Endodermal cell (in vitro differentiated cells): ENCODE measurements at regions not wholly inside any gene's neighbourhood (a gene's known extent, or its start where the extent isn't known, plus 50 kb on each side); places are given as distances from the start of the nearest gene placed in this dataset.

Source experiments
- DNase-seq: peaks from one replicate; pipeline ENCODE4 v3.0.0-alpha.2; 2017
- H3K27ac ChIP-seq: 2 replicates; pipeline ENCODE4 v1.5.1; 2013; ENCODE audit warnings: mild to moderate bottlenecking, low read depth, low read length, moderate library complexity
- H3K27me3 ChIP-seq: 2 replicates; pipeline ENCODE4 v1.6.1; 2013; ENCODE audit warnings: mild to moderate bottlenecking, low read length, moderate library complexity; ENCODE audit not compliant: insufficient read depth, control insufficient read depth, poor library complexity, severe bottlenecking
- H3K36me3 ChIP-seq: 2 replicates; pipeline ENCODE4 v1.7.0; 2013; ENCODE audit warnings: mild to moderate bottlenecking, low read length, moderate library complexity; ENCODE audit not compliant: control insufficient read depth, insufficient read depth
- H3K4me1 ChIP-seq: one replicate; pipeline ENCODE4 v1.7.0; 2013; ENCODE audit warnings: low read length; ENCODE audit not compliant: control insufficient read depth, insufficient read depth
- H3K4me3 ChIP-seq: 2 replicates; pipeline ENCODE4 v1.5.1; 2013; ENCODE audit warnings: mild to moderate bottlenecking, low read length, moderate library complexity
- H3K9ac ChIP-seq: 2 replicates; pipeline ENCODE4 v1.6.1; 2013; ENCODE audit warnings: mild to moderate bottlenecking, low read length, moderate library complexity; ENCODE audit not compliant: poor library complexity, severe bottlenecking; ENCODE audit errors: extremely low read depth
- H3K9me3 ChIP-seq: 2 replicates; pipeline ENCODE4 v1.6.1; 2013; ENCODE audit warnings: mild to moderate bottlenecking, low read length, moderate library complexity; ENCODE audit not compliant: control insufficient read depth
- H3K27ac Mint-ChIP-seq: 2 replicates; pipeline ENCODE4 v1.8.0; 2020; ENCODE audit warnings: mixed read lengths
- H3K27me3 Mint-ChIP-seq: 2 replicates; pipeline ENCODE4 v1.8.0; 2021; ENCODE audit warnings: mild to moderate bottlenecking, mixed read lengths; ENCODE audit not compliant: insufficient read depth
- H3K36me3 Mint-ChIP-seq: 2 replicates; pipeline ENCODE4 v1.8.0; 2020; ENCODE audit warnings: low read depth, mixed read lengths
- H3K4me1 Mint-ChIP-seq: 2 replicates; pipeline ENCODE4 v1.8.0; 2020; ENCODE audit warnings: mixed read lengths
- H3K4me3 Mint-ChIP-seq: 2 replicates; pipeline ENCODE4 v1.8.0; 2020; ENCODE audit warnings: mild to moderate bottlenecking, moderate library complexity, mixed read lengths
- H3K9me3 Mint-ChIP-seq: 2 replicates; pipeline ENCODE4 v1.8.0; 2020; ENCODE audit warnings: mild to moderate bottlenecking, mixed read lengths
- WGBS, 2 experiments: methylation state at CpG; one replicate each; pipeline versions ENCODE4 v1.1.5 to v1.1.7; 2013; ENCODE audit warnings: missing lambda C conversion rate in 2 of 2, mixed read lengths in 1 of 2; ENCODE audit not compliant: insufficient coverage in 1 of 2, insufficient read length in 1 of 2; 5-methylcytosine and 5-hydroxymethylcytosine counted together
- TF ChIP-seq, protein P1 (sequence below): fragments of 200-600 bp; sonication (generic); conservative IDR thresholded peaks from 2 replicates; pipeline ENCODE4 v1.5.0; 2021; ENCODE audit warnings: antibody characterized with exemption, mild to moderate bottlenecking

DNA sequence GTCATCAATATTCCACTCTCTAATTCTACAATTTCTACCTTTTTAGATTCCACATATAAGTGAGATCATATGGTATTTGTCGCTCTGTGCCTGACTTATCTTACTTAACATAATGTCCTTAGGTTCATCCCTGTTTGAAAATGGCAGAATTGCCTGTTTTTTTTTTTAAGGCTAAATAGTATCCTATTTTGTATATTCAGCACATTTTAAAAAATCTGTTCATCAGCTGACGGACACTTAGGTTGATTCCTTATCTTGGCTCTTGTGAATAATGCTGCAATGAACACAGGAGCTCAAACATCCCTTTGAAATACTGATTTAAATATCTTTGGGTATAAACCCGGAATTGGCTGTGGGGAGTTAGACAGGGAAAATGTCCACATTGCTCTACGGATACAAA is 326.7 kb upstream of the THBS1 start:
- Histone ChIP-seq H3K27me3 (no peaks in the 10 kb centered on the region), H3K9ac (no peak overlapping the region), H3K4me3 (no peak overlapping the region), H3K36me3 (no peaks in the 10 kb centered on the region), H3K9me3 (no peaks in the 10 kb centered on the region), H3K4me1 (no peaks in the 10 kb centered on the region), H3K27ac (no peak overlapping the region)
- H3K4me3 Mint-ChIP-seq = no peak overlapping the region
- no peaks in the 10 kb centered on the region for H3K4me1 Mint-ChIP-seq
- TF ChIP-seq, protein P1, sequence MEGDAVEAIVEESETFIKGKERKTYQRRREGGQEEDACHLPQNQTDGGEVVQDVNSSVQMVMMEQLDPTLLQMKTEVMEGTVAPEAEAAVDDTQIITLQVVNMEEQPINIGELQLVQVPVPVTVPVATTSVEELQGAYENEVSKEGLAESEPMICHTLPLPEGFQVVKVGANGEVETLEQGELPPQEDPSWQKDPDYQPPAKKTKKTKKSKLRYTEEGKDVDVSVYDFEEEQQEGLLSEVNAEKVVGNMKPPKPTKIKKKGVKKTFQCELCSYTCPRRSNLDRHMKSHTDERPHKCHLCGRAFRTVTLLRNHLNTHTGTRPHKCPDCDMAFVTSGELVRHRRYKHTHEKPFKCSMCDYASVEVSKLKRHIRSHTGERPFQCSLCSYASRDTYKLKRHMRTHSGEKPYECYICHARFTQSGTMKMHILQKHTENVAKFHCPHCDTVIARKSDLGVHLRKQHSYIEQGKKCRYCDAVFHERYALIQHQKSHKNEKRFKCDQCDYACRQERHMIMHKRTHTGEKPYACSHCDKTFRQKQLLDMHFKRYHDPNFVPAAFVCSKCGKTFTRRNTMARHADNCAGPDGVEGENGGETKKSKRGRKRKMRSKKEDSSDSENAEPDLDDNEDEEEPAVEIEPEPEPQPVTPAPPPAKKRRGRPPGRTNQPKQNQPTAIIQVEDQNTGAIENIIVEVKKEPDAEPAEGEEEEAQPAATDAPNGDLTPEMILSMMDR = no peak
- no peak for DNase-seq
- no peaks in the 10 kb centered on the region for H3K27me3 Mint-ChIP-seq
- no peaks in the 10 kb centered on the region for H3K36me3 Mint-ChIP-seq
- no peaks in the 10 kb centered on the region for H3K9me3 Mint-ChIP-seq
- WGBS, 2 experiments = 95 to 100% methylated on average over 1 to 4 of the region's 4 CpGs
- no peak overlapping the region for H3K27ac Mint-ChIP-seq

DNA sequence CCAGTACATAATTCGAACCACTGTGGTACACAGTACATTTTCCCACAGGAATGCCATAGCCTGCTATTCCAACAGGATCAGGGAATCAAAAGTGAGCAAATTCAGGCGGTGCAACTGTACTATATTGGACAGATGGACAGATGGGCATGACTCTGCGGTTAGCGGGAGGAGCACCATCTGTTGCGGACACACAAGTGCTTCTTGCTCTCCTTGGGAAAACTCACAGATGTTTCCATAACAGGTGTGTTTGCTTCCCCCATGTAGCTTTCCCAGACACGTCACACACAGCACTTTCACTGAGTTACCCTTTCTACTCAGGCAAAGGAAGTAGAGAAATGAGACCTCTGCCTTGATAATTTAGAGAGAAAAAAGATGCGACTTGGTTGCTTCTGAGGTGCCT is 325.1 kb upstream of the THBS1 start:
- Mint-ChIP-seq H3K4me3 (no peak overlapping the region), H3K9me3 (no peaks in the 10 kb centered on the region), H3K36me3 (no peaks in the 10 kb centered on the region), H3K27ac (no peak overlapping the region), H3K4me1 (no peaks in the 10 kb centered on the region), H3K27me3 (no peaks in the 10 kb centered on the region)
- Histone ChIP-seq H3K27me3 (no peaks in the 10 kb centered on the region), H3K36me3 (no peaks in the 10 kb centered on the region), H3K4me1 (no peaks in the 10 kb centered on the region), H3K9ac (no peak overlapping the region), H3K4me3 (no peak overlapping the region), H3K27ac (no peak overlapping the region), H3K9me3 (no peaks in the 10 kb centered on the region)
- DNase-seq = no peak
- TF ChIP-seq, protein P1 = no peak
- 94 to 97% methylated on average over 2 to 7 of the region's 7 CpGs for WGBS, 2 experiments

DNA sequence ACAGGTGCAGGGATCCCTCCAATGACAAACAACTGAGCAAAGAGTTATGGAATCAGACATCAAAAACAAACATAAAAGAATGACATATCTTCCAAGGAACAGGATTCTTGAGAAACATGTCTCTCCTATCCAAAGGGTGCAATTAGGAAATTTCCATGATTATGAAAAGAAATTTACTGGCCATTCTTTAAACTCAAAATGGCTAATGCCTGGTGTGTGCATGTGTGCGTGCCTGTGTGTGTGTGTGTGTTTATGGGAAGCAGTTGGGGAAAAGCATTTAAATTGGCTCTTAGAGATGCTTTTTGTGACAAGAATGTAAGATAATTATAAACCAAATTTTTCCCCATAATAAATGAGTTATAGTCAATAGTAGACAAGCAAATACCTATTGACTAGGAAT is 320.5 kb upstream of the THBS1 start:
- no peak overlapping the region for H3K27ac Mint-ChIP-seq
- WGBS, 2 experiments = 100% methylated on average over 1 of the region's 1 CpG; no CpG with 5 or more reads in 1 of the 2 experiments
- no peaks in the 10 kb centered on the region for H3K27me3 Mint-ChIP-seq
- Histone ChIP-seq H3K4me3 (no peak overlapping the region), H3K9ac (no peak overlapping the region), H3K4me1 (no peaks in the 10 kb centered on the region), H3K27ac (no peak overlapping the region), H3K27me3 (no peaks in the 10 kb centered on the region), H3K9me3 (no peaks in the 10 kb centered on the region), H3K36me3 (no peaks in the 10 kb centered on the region)
- TF ChIP-seq, protein P1 = no peak
- H3K4me3 Mint-ChIP-seq = no peak overlapping the region
- no peaks in the 10 kb centered on the region for H3K4me1 Mint-ChIP-seq
- no peaks in the 10 kb centered on the region for H3K36me3 Mint-ChIP-seq
- no peaks in the 10 kb centered on the region for H3K9me3 Mint-ChIP-seq
- no peak for DNase-seq
